Neural progenitor cell (in vitro differentiated cells): ENCODE measurements at regions not wholly inside any gene's neighbourhood (a gene's known extent, or its start where the extent isn't known, plus 50 kb on each side); places are given as distances from the start of the nearest gene placed in this dataset.

Experiments
- DNase-seq: peaks from one replicate; pipeline ENCODE4 v3.0.0-alpha.2; 2016; ENCODE audit warnings: low spot score
- H2AFZ ChIP-seq: fragments of 200-600 bp; sonication (generic); replicated peaks from 2 replicates; pipeline ENCODE4 v1.6.1; 2016; ENCODE audit warnings: antibody characterized with exemption
- H3F3A ChIP-seq: fragments of 200-600 bp; sonication (generic); 2 replicates; pipeline ENCODE4 v1.6.1; 2016; ENCODE audit warnings: antibody characterized with exemption, low read depth
- H3K27ac ChIP-seq: fragments of 200-600 bp; sonication (generic); 2 replicates; pipeline ENCODE4 v1.5.1; 2016; ENCODE audit warnings: mild to moderate bottlenecking
- H3K27me3 ChIP-seq: fragments of 200-600 bp; sonication (generic); 2 replicates; pipeline ENCODE4 v1.6.1; 2016; ENCODE audit warnings: mild to moderate bottlenecking, moderate library complexity
- H3K36me3 ChIP-seq: fragments of 200-600 bp; sonication (generic); 2 replicates; pipeline ENCODE4 v1.5.1; 2016
- H3K4me1 ChIP-seq: fragments of 200-600 bp; sonication (generic); 2 replicates; pipeline ENCODE4 v1.6.1; 2016; ENCODE audit warnings: mixed run types
- H3K4me2 ChIP-seq: fragments of 200-600 bp; sonication (generic); 2 replicates; pipeline ENCODE4 v1.6.1; 2016
- H3K4me3 ChIP-seq: fragments of 200-600 bp; sonication (generic); 2 replicates; pipeline ENCODE4 v1.5.1; 2016
- H3K79me2 ChIP-seq: fragments of 200-600 bp; sonication (generic); 2 replicates; pipeline ENCODE4 v1.6.1; 2016; ENCODE audit warnings: low read depth
- H3K9ac ChIP-seq: fragments of 200-600 bp; sonication (generic); 2 replicates; pipeline ENCODE4 v1.6.1; 2016
- H3K9me3 ChIP-seq: fragments of 200-600 bp; sonication (generic); 2 replicates; pipeline ENCODE4 v1.5.1; 2016; ENCODE audit warnings: low read depth
- H4K20me1 ChIP-seq: fragments of 200-600 bp; sonication (generic); 2 replicates; pipeline ENCODE4 v1.6.1; 2016; ENCODE audit warnings: low read depth
- H3K27ac Mint-ChIP-seq: 3 replicates; pipeline ENCODE4 v1.8.0; 2021; ENCODE audit warnings: mixed read lengths
- H3K27me3 Mint-ChIP-seq: 2 replicates; pipeline ENCODE4 v1.8.0; 2022; ENCODE audit warnings: low read depth, mild to moderate bottlenecking, inconsistent platforms, moderate library complexity, mixed read lengths; ENCODE audit not compliant: insufficient read depth
- H3K36me3 Mint-ChIP-seq: 3 replicates; pipeline ENCODE4 v1.8.0; 2021; ENCODE audit warnings: mixed read lengths
- H3K4me1 Mint-ChIP-seq: 3 replicates; pipeline ENCODE4 v1.8.0; 2021; ENCODE audit warnings: mixed read lengths
- H3K4me3 Mint-ChIP-seq: 3 replicates; pipeline ENCODE4 v1.8.0; 2021; ENCODE audit warnings: mild to moderate bottlenecking, moderate library complexity, mixed read lengths
- H3K9me3 Mint-ChIP-seq: 3 replicates; pipeline ENCODE4 v1.8.0; 2020; ENCODE audit warnings: mixed read lengths
- EZH2 ChIP-seq: fragments of 200-600 bp; sonication (generic); IDR thresholded peaks from 2 replicates; pipeline ENCODE4 v1.6.1; 2017; ENCODE audit warnings: antibody characterized with exemption, mild to moderate bottlenecking, moderate library complexity
- EZH2phosphoT487 ChIP-seq: fragments of 200-600 bp; sonication (generic); IDR thresholded peaks from 2 replicates; pipeline ENCODE4 v1.6.1; 2017; ENCODE audit warnings: antibody characterized with exemption
- TF ChIP-seq, protein P1 (sequence below): fragments of 200-600 bp; sonication (generic); IDR thresholded peaks from 2 replicates; pipeline ENCODE4 v1.5.1; 2017; ENCODE audit warnings: antibody characterized with exemption, mild to moderate bottlenecking

GRCh38 chr10:36175954-36176353 is 533.9 kb upstream of the FZD8 start:
- Histone ChIP-seq H3K79me2 (no peaks in the 10 kb centered on the region), H3K27ac (no peak overlapping the region), H4K20me1 (no peaks in the 10 kb centered on the region), H3K36me3 (no peaks in the 10 kb centered on the region), H3K9me3 (no peaks in the 10 kb centered on the region), H3K4me1 (no peaks in the 10 kb centered on the region), H2AFZ (no peak overlapping the region), H3K27me3 (no peaks in the 10 kb centered on the region), H3F3A (no peaks in the 10 kb centered on the region), H3K4me3 (no peak overlapping the region), H3K9ac (no peak overlapping the region), H3K4me2 (no peak overlapping the region)
- H3K27ac Mint-ChIP-seq: no peak overlapping the region
- peaks cover 2% of the 10 kb centered on the region for H3K27me3 Mint-ChIP-seq
- TF ChIP-seq EZH2phosphoT487 (no peak), EZH2 (no peak)
- TF ChIP-seq, protein P1, sequence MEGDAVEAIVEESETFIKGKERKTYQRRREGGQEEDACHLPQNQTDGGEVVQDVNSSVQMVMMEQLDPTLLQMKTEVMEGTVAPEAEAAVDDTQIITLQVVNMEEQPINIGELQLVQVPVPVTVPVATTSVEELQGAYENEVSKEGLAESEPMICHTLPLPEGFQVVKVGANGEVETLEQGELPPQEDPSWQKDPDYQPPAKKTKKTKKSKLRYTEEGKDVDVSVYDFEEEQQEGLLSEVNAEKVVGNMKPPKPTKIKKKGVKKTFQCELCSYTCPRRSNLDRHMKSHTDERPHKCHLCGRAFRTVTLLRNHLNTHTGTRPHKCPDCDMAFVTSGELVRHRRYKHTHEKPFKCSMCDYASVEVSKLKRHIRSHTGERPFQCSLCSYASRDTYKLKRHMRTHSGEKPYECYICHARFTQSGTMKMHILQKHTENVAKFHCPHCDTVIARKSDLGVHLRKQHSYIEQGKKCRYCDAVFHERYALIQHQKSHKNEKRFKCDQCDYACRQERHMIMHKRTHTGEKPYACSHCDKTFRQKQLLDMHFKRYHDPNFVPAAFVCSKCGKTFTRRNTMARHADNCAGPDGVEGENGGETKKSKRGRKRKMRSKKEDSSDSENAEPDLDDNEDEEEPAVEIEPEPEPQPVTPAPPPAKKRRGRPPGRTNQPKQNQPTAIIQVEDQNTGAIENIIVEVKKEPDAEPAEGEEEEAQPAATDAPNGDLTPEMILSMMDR: no peak
- peaks cover 15% of the 10 kb centered on the region for H3K4me1 Mint-ChIP-seq
- H3K4me3 Mint-ChIP-seq: no peak overlapping the region
- DNase-seq: no peak
- H3K9me3 Mint-ChIP-seq: no peaks in the 10 kb centered on the region
- peaks cover 2% of the 10 kb centered on the region for H3K36me3 Mint-ChIP-seq

GRCh38 chr10:36173364-36173763 is 531.3 kb upstream of the FZD8 start:
- Histone ChIP-seq H3K4me2 (no peak overlapping the region), H3K36me3 (no peaks in the 10 kb centered on the region), H3K4me1 (no peaks in the 10 kb centered on the region), H3K27ac (no peak overlapping the region), H3K9me3 (no peaks in the 10 kb centered on the region), H2AFZ (no peak overlapping the region), H3F3A (no peaks in the 10 kb centered on the region), H3K27me3 (no peaks in the 10 kb centered on the region), H3K79me2 (no peaks in the 10 kb centered on the region), H3K9ac (no peak overlapping the region), H3K4me3 (no peak overlapping the region), H4K20me1 (no peaks in the 10 kb centered on the region)
- Mint-ChIP-seq H3K27me3 (peaks cover 2% of the 10 kb centered on the region), H3K9me3 (no peaks in the 10 kb centered on the region), H3K4me3 (no peak overlapping the region), H3K36me3 (no peaks in the 10 kb centered on the region), H3K4me1 (peaks cover 7% of the 10 kb centered on the region), H3K27ac (no peak overlapping the region)
- DNase-seq: no peak
- TF ChIP-seq, protein P1: no peak
- TF ChIP-seq EZH2phosphoT487: no peak
- TF ChIP-seq EZH2: no peak

DNA sequence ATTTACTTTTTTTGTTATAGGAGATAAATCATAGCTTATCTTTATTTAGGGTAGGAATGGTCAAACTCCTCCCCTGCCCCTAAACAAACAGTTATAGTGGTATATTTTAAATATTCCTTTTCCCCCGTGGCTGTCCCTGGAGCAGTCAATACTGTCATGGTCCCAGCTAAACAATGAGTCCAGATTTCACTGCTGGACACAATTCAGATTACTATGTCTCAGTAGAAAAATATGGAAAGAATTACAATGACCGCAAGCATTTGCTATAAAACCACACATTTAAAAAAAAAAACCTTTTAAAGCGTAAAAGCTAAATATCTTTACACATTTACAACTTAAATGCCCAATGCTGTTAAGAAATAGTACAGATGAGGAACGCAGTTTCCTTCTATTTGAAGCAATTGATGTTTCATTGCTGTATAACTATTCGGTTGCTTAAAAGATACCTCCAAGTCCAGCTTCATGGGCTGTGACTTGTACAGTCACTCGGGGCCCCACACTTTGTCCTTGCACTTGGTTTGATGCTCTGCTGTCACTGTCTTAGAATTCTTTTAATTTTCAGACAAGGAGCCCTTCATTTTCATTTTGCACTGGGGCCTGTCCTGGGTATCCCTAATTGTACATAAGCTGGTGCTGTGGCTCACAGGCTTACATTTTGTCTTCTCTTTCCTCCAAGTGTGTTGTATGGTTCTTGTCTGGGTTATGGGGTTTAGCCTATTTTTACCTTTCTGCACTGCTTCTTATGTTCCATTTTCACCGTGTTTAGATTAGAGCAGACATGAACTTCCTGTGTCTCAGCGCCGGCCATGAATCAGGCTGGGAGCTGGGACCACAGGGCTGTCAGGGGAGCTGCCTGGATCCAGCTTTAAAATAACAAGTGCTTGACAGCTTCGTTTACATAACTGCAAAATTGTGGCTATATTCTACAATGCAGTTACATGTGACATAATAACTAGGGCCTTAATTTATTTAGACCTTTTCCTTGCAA is 530.2 kb upstream of the FZD8 start:
- Histone ChIP-seq H3K9ac (no peak overlapping the region), H3K4me1 (no peaks in the 10 kb centered on the region), H3K79me2 (no peaks in the 10 kb centered on the region), H2AFZ (no peak overlapping the region), H3K9me3 (no peaks in the 10 kb centered on the region), H3K4me3 (no peak overlapping the region), H3K36me3 (no peaks in the 10 kb centered on the region), H3K27me3 (no peaks in the 10 kb centered on the region), H4K20me1 (no peaks in the 10 kb centered on the region), H3K4me2 (no peak overlapping the region), H3K27ac (no peak overlapping the region), H3F3A (no peaks in the 10 kb centered on the region)
- Mint-ChIP-seq H3K36me3 (no peaks in the 10 kb centered on the region), H3K4me3 (no peak overlapping the region), H3K27me3 (peaks cover 2% of the 10 kb centered on the region), H3K4me1 (peaks cover 7% of the 10 kb centered on the region), H3K27ac (no peak overlapping the region), H3K9me3 (no peaks in the 10 kb centered on the region)
- TF ChIP-seq EZH2phosphoT487 (no peak), EZH2 (no peak)
- TF ChIP-seq, protein P1: no peak
- no peak for DNase-seq
